MG63 (cell line): ENCODE measurements at regions not wholly inside any gene's neighbourhood (a gene's known extent, or its start where the extent isn't known, plus 50 kb on each side); places are given as distances from the start of the nearest gene placed in this dataset.

Source experiments
- DNase-seq: peaks from one replicate; pipeline ENCODE4 v3.0.0-alpha.2; 2020
- H3K27me3 ChIP-seq: fragments of 250-450 bp; sonication (Bioruptor Pico); 2 replicates; pipeline ENCODE4 v1.5.1; 2020; ENCODE audit warnings: mild to moderate bottlenecking, moderate library complexity
- H3K36me3 ChIP-seq: fragments of 250-450 bp; sonication (Bioruptor Pico); 2 replicates; pipeline ENCODE4 v1.5.1; 2020; ENCODE audit warnings: mild to moderate bottlenecking, moderate library complexity
- H3K4me3 ChIP-seq: fragments of 250-450 bp; sonication (Bioruptor Pico); 2 replicates; pipeline ENCODE4 v1.5.1; 2020; ENCODE audit warnings: mild to moderate bottlenecking, moderate library complexity
- H3K9me3 ChIP-seq: fragments of 250-450 bp; sonication (Bioruptor Pico); 2 replicates; pipeline ENCODE4 v1.5.1; 2020; ENCODE audit warnings: mild to moderate bottlenecking, moderate library complexity

- no peak for DNase-seq
- Histone ChIP-seq H3K9me3 (no peaks in the 10 kb centered on the region), H3K36me3 (no peaks in the 10 kb centered on the region)
Measured at GRCh38 chr3:110752307-110752706, 319.3 kb upstream of the NECTIN3 start.

GRCh38 chr3:110753516-110753915 is 318.1 kb upstream of the NECTIN3 start:
- H3K9me3 ChIP-seq, result no peaks in the 10 kb centered on the region
- H3K27me3 ChIP-seq, result no peaks in the 10 kb centered on the region
- H3K36me3 ChIP-seq, result no peaks in the 10 kb centered on the region
- DNase-seq, result no peak
- no peak overlapping the region for H3K4me3 ChIP-seq

More at GRCh38 chr3:110752307-110752706, 319.3 kb upstream of the NECTIN3 start:
- Histone ChIP-seq H3K4me3 (no peak overlapping the region), H3K27me3 (no peaks in the 10 kb centered on the region)

- no peak for DNase-seq
- H3K9me3 ChIP-seq, result no peaks in the 10 kb centered on the region
- no peaks in the 10 kb centered on the region for H3K27me3 ChIP-seq
- no peak overlapping the region for H3K4me3 ChIP-seq
- no peaks in the 10 kb centered on the region for H3K36me3 ChIP-seq
Measured at GRCh38 chr3:110754212-110754916, 317.3 kb upstream of the NECTIN3 start.

- no peak overlapping the region for H3K4me3 ChIP-seq
- no peaks in the 10 kb centered on the region for H3K36me3 ChIP-seq
- peaks cover 2% of the 10 kb centered on the region; the same call in 1 of the 2 replicates for H3K9me3 ChIP-seq
- H3K27me3 ChIP-seq, result no peaks in the 10 kb centered on the region
- no peak for DNase-seq
Measured at GRCh38 chr3:110755345-110755744, 316.3 kb upstream of the NECTIN3 start.

- Histone ChIP-seq H3K9me3 (peaks cover 2% of the 10 kb centered on the region; the same call in 1 of the 2 replicates), H3K4me3 (no peak overlapping the region), H3K36me3 (no peaks in the 10 kb centered on the region), H3K27me3 (no peaks in the 10 kb centered on the region)
- no peak for DNase-seq
Measured at GRCh38 chr3:110756705-110757104, 314.9 kb upstream of the NECTIN3 start.

GRCh38 chr3:110758208-110758607 is 313.4 kb upstream of the NECTIN3 start:
- no peak for DNase-seq
- H3K4me3 ChIP-seq, result no peak overlapping the region
- no peaks in the 10 kb centered on the region for H3K36me3 ChIP-seq
- H3K27me3 ChIP-seq, result no peaks in the 10 kb centered on the region
- peaks cover 2% of the 10 kb centered on the region; the same call in 1 of the 2 replicates for H3K9me3 ChIP-seq

GRCh38 chr3:110767156-110767555 is 304.5 kb upstream of the NECTIN3 start:
- no peak overlapping the region for H3K4me3 ChIP-seq
- H3K36me3 ChIP-seq, result no peaks in the 10 kb centered on the region
- no peak for DNase-seq
- no peaks in the 10 kb centered on the region for H3K27me3 ChIP-seq
- H3K9me3 ChIP-seq, result no peaks in the 10 kb centered on the region

- no peaks in the 10 kb centered on the region for H3K36me3 ChIP-seq
- no peak overlapping the region for H3K4me3 ChIP-seq
- no peak for DNase-seq
- no peaks in the 10 kb centered on the region for H3K9me3 ChIP-seq
- H3K27me3 ChIP-seq, result no peaks in the 10 kb centered on the region
Measured at GRCh38 chr3:110767838-110768237, 303.8 kb upstream of the NECTIN3 start.

- peak; percentile 66 for DNase-seq
- Histone ChIP-seq H3K9me3 (no peaks in the 10 kb centered on the region), H3K36me3 (no peaks in the 10 kb centered on the region), H3K27me3 (no peaks in the 10 kb centered on the region), H3K4me3 (no peak overlapping the region)
Measured at GRCh38 chr3:110773413-110773954, 298.1 kb upstream of the NECTIN3 start.

GRCh38 chr3:110774496-110775265 is 296.9 kb upstream of the NECTIN3 start:
- Histone ChIP-seq H3K36me3 (no peaks in the 10 kb centered on the region), H3K27me3 (no peaks in the 10 kb centered on the region), H3K9me3 (no peaks in the 10 kb centered on the region), H3K4me3 (no peak overlapping the region)
- no peak for DNase-seq

- no peak for DNase-seq
- H3K36me3 ChIP-seq, result no peaks in the 10 kb centered on the region
- H3K4me3 ChIP-seq, result no peak overlapping the region
- no peaks in the 10 kb centered on the region for H3K9me3 ChIP-seq
- no peaks in the 10 kb centered on the region for H3K27me3 ChIP-seq
Measured at GRCh38 chr3:110779581-110779980, 292.0 kb upstream of the NECTIN3 start.

- no peak overlapping the region for H3K4me3 ChIP-seq
- H3K27me3 ChIP-seq, result no peaks in the 10 kb centered on the region
- no peaks in the 10 kb centered on the region for H3K36me3 ChIP-seq
- no peak for DNase-seq
- H3K9me3 ChIP-seq, result peaks cover 3% of the 10 kb centered on the region; the same call in 1 of the 2 replicates
Measured at GRCh38 chr3:110783541-110783940, 288.1 kb upstream of the NECTIN3 start.

- H3K36me3 ChIP-seq, result no peaks in the 10 kb centered on the region
- no peaks in the 10 kb centered on the region for H3K27me3 ChIP-seq
- H3K9me3 ChIP-seq, result peaks cover 3% of the 10 kb centered on the region; the same call in 1 of the 2 replicates
- no peak for DNase-seq
- no peak overlapping the region for H3K4me3 ChIP-seq
Measured at GRCh38 chr3:110788794-110789193, 282.8 kb upstream of the NECTIN3 start.

- no peaks in the 10 kb centered on the region for H3K36me3 ChIP-seq
- H3K9me3 ChIP-seq, result peaks cover 3% of the 10 kb centered on the region; the same call in 1 of the 2 replicates
- no peak overlapping the region for H3K4me3 ChIP-seq
- no peak for DNase-seq
- no peaks in the 10 kb centered on the region for H3K27me3 ChIP-seq
Measured at GRCh38 chr3:110789315-110789714, 282.3 kb upstream of the NECTIN3 start.

- no peak for DNase-seq
- no peak overlapping the region for H3K4me3 ChIP-seq
- H3K27me3 ChIP-seq, result no peaks in the 10 kb centered on the region
- H3K36me3 ChIP-seq, result no peaks in the 10 kb centered on the region
- peaks cover 3% of the 10 kb centered on the region; the same call in 1 of the 2 replicates for H3K9me3 ChIP-seq
Measured at GRCh38 chr3:110790631-110791030, 281.0 kb upstream of the NECTIN3 start.

- no peaks in the 10 kb centered on the region for H3K27me3 ChIP-seq
- H3K4me3 ChIP-seq, result no peak overlapping the region
- H3K36me3 ChIP-seq, result no peaks in the 10 kb centered on the region
- no peaks in the 10 kb centered on the region for H3K9me3 ChIP-seq
- no peak for DNase-seq
Measured at GRCh38 chr3:110791995-110792686, 279.5 kb upstream of the NECTIN3 start.

GRCh38 chr3:110793611-110794010 is 278.0 kb upstream of the NECTIN3 start:
- no peak for DNase-seq
- Histone ChIP-seq H3K9me3 (no peaks in the 10 kb centered on the region), H3K27me3 (no peaks in the 10 kb centered on the region), H3K36me3 (no peaks in the 10 kb centered on the region), H3K4me3 (no peak overlapping the region)
